Activated CD8-positive, alpha-beta T cell treated with anti-CD3 and anti-CD28 coated beads for 36 hours (primary cell): ENCODE measurements at regions not wholly inside any gene's neighbourhood (a gene's known extent, or its start where the extent isn't known, plus 50 kb on each side); places are given as distances from the start of the nearest gene placed in this dataset.

Experiments used
- ATAC-seq: fragments of 200-7000 bp; cut with Tn5 transposase; one replicate; pipeline ENCODE4 v1.10.0; 2021; ENCODE audit warnings: mild to moderate bottlenecking, moderate library complexity
- CTCF ChIA-PET: fragments of 350-600 bp; sonication (Branson Sonifier 250); formaldehyde crosslinking; loops from one replicate; lab custom pipeline; 2021; ENCODE audit warnings: antibody characterized with exemption; lab: Charles Lee
- POLR2A ChIA-PET: fragments of 350-600 bp; sonication (Branson Sonifier 250); formaldehyde crosslinking; loops from one replicate; lab custom pipeline; 2021; ENCODE audit warnings: antibody characterized with exemption; lab: Charles Lee
- DNase-seq: peaks from one replicate; pipeline ENCODE4 v3.0.0-alpha.2; 2020
- H3K27ac Mint-ChIP-seq: one replicate; pipeline ENCODE4 v1.8.0; 2021; ENCODE audit warnings: mild to moderate bottlenecking, mixed read lengths
- H3K27me3 Mint-ChIP-seq: one replicate; pipeline ENCODE4 v1.8.0; 2021; ENCODE audit warnings: mixed read lengths
- H3K36me3 Mint-ChIP-seq: one replicate; pipeline ENCODE4 v1.8.0; 2021; ENCODE audit warnings: low read depth, mixed read lengths
- H3K4me1 Mint-ChIP-seq: one replicate; pipeline ENCODE4 v1.8.0; 2021; ENCODE audit warnings: low read depth, mixed read lengths
- H3K4me3 Mint-ChIP-seq: one replicate; pipeline ENCODE4 v1.8.0; 2021; ENCODE audit warnings: mild to moderate bottlenecking, moderate library complexity, mixed read lengths
- H3K9me3 Mint-ChIP-seq: one replicate; pipeline ENCODE4 v1.8.0; 2021; ENCODE audit warnings: mixed read lengths
- CTCF ChIP-seq: fragments of 200-600 bp; IDR thresholded peaks from one replicate; pipeline ENCODE4 v1.8.0; 2022; ENCODE audit warnings: antibody characterized with exemption, mild to moderate bottlenecking
- intact Hi-C: fragments of 100-400 bp; cut with micrococcal nuclease; formaldehyde crosslinking; loops from one replicate; pipeline ENCODE4 v1.10.0; 2022

GRCh38 chr4:184887333-184887732, 61.6 kb upstream of the ACSL1 start:
- Mint-ChIP-seq H3K4me1 (no peaks in the 10 kb centered on the region), H3K27ac (no peak overlapping the region), H3K27me3 (peaks cover 5% of the 10 kb centered on the region), H3K4me3 (no peak overlapping the region), H3K36me3 (no peaks in the 10 kb centered on the region), H3K9me3 (no peaks in the 10 kb centered on the region)
- DNase-seq, result no peak
- ChIA-PET CTCF (no interaction called here), POLR2A (no interaction called here)
- no peak for TF ChIP-seq CTCF
- intact Hi-C loops, result no loop called here
- ATAC-seq, result no peak

GRCh38 chr4:184887947-184888346, 62.2 kb upstream of the ACSL1 start:
- ChIA-PET CTCF (no interaction called here), POLR2A (no interaction called here)
- Mint-ChIP-seq H3K4me1 (no peaks in the 10 kb centered on the region), H3K4me3 (no peak overlapping the region), H3K27me3 (peaks cover 6% of the 10 kb centered on the region), H3K36me3 (no peaks in the 10 kb centered on the region), H3K9me3 (no peaks in the 10 kb centered on the region), H3K27ac (no peak overlapping the region)
- ATAC-seq, result no peak
- no peak for TF ChIP-seq CTCF
- intact Hi-C loops, result no loop called here
- no peak for DNase-seq

DNA sequence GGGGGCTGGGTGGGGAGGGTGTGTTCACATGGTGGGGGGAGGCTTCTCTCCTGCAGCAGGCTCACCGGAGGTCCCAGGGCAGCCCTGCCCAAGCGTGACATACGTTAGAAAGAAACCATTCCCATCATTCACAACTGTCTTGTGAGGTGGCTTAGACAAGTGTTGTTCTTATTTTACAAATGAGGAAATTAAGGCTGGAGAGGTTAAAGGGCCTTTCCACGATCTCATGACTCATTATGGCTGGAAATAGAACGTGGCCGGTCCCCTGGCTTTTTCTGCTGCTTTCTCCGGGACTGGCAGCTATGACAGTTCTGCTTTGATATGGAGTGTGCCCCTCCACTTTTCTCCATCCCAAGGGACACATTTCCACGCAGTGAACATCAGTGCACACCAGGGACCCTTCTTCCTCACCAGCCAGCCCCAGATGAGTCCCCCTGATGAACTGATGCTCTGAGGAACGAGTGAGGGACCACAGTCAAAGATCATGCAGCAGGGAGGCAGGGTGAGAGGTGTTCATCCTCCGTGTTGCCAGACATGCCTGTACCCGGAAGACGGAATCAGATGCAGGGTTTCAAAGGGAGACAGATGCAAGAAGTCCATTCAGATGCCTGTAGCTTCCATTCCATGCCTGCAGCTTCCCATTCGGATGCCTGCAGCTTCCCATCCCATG, 64.0 kb upstream of the ACSL1 start:
- no peak for TF ChIP-seq CTCF
- intact Hi-C loops, result no loop called here
- Mint-ChIP-seq H3K4me3 (no peak overlapping the region), H3K9me3 (no peaks in the 10 kb centered on the region), H3K36me3 (no peaks in the 10 kb centered on the region), H3K27me3 (peaks cover 10% of the 10 kb centered on the region), H3K27ac (no peak overlapping the region), H3K4me1 (no peaks in the 10 kb centered on the region)
- POLR2A ChIA-PET, result no interaction called here
- ATAC-seq (no peak), DNase-seq (no peak)
- CTCF ChIA-PET, result no interaction called here

DNA sequence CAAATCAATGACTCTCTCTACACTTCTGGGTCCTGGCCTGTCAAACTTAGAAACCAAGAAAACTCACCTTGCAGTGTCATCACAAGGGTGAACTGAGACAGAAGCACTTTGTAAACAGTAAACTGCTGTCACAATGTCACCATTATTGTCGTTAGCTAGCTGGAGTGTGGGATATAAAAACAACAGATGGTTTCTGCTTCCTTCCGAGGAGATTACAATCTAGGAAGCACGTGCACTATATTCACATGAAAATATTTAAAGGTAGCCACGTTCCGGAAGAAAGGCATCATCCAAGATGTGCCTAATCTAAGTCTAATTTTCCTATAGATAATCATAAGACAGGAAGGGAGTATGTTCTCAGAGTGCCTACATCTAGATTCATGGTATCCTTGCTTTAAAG, 64.7 kb upstream of the ACSL1 start:
- Mint-ChIP-seq H3K4me3 (no peak overlapping the region), H3K4me1 (no peaks in the 10 kb centered on the region), H3K9me3 (no peaks in the 10 kb centered on the region), H3K27ac (no peak overlapping the region), H3K36me3 (no peaks in the 10 kb centered on the region), H3K27me3 (peaks cover 10% of the 10 kb centered on the region)
- DNase-seq (no peak), ATAC-seq (no peak)
- ChIA-PET CTCF (no interaction called here), POLR2A (no interaction called here)
- TF ChIP-seq CTCF, result no peak
- intact Hi-C loops, result no loop called here

DNA sequence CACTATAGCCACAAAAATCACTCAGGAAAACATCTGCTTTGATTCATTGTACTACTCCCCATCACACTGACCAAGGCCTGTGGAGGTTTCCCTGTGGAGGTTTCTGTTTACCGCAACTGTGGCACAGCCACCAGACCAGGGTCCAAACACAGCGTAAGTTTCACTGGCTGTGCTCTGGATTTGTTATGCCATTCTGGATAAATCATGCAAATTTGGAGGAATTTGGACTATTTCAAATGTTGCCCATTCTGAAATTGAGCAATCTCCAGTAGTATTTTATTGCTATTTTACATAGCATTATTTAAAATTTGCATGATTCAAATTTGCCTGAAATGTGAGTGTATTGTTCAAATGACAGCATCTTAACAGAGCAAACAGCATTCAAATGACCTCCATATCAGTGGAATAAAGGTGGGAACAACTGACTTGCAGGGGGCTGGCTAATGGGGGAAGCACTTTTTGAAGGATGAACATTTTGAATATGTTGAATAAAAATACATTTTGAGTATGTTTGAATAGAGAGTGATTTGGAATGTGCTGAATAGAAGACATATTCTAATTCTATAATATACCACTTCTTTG, 66.1 kb upstream of the ACSL1 start:
- H3K4me3 Mint-ChIP-seq, result no peak overlapping the region
- no peak for ATAC-seq
- intact Hi-C loops, result no loop called here
- H3K27me3 Mint-ChIP-seq, result peaks cover 12% of the 10 kb centered on the region
- TF ChIP-seq CTCF, result no peak
- no peaks in the 10 kb centered on the region for H3K4me1 Mint-ChIP-seq
- no peaks in the 10 kb centered on the region for H3K36me3 Mint-ChIP-seq
- H3K27ac Mint-ChIP-seq, result no peak overlapping the region
- no peak for DNase-seq
- CTCF ChIA-PET, result no interaction called here
- POLR2A ChIA-PET, result no interaction called here
- H3K9me3 Mint-ChIP-seq, result no peaks in the 10 kb centered on the region
